ENCODE measurements at regions not wholly inside any gene's neighbourhood (a gene's known extent, or its start where the extent isn't known, plus 50 kb on each side); places are given as distances from the start of the nearest gene placed in this dataset.

- ATAC-seq, result no peak
- DNase-seq, result no peak
- Histone ChIP-seq H3K36me3 (ENCODE audit: control insufficient read depth, insufficient read depth, low read length) (no peaks in the 10 kb centered on the region), H3K4me3 (ENCODE audit: low read length) (no peak overlapping the region), H3K4me1 (ENCODE audit: control insufficient read depth, insufficient read depth, low read length) (no peaks in the 10 kb centered on the region), H3K27me3 (ENCODE audit: control insufficient read depth, insufficient read depth, low read length) (no peaks in the 10 kb centered on the region), H3K27ac (ENCODE audit: low read length) (no peak overlapping the region), H3K9me3 (ENCODE audit: control insufficient read depth, insufficient read depth, low read length) (no peaks in the 10 kb centered on the region)
- Mint-ChIP-seq H3K9me3 (peaks cover 2 to 3% of the 10 kb centered on the region in 2 donors), H3K4me3 (no peak overlapping the region), H3K27me3 (ENCODE audit: low read depth in 2 of 2) (peaks cover 0 to 8% of the 10 kb centered on the region in 2 donors), H3K4me1 (no peaks in the 10 kb centered on the region), H3K36me3 (no peaks in the 10 kb centered on the region), H3K27ac (no peak overlapping the region)
- intact Hi-C loops (cut with micrococcal nuclease), result no loop called here
- no peak for TF ChIP-seq CTCF (IDR thresholded peaks at IDR 0.05)
Observed at GRCh38 chrX:16222151-16222550, 54.9 kb downstream of the MAGEB17 start.

GRCh38 chrX:16223385-16223784 is 56.1 kb downstream of the MAGEB17 start:
- no peak for TF ChIP-seq CTCF (IDR thresholded peaks at IDR 0.05)
- Histone ChIP-seq H3K27me3 (ENCODE audit: control insufficient read depth, insufficient read depth, low read length) (no peaks in the 10 kb centered on the region), H3K4me1 (ENCODE audit: control insufficient read depth, insufficient read depth, low read length) (no peaks in the 10 kb centered on the region), H3K9me3 (ENCODE audit: control insufficient read depth, insufficient read depth, low read length) (no peaks in the 10 kb centered on the region), H3K27ac (ENCODE audit: low read length) (no peak overlapping the region), H3K4me3 (ENCODE audit: low read length) (no peak overlapping the region), H3K36me3 (ENCODE audit: control insufficient read depth, insufficient read depth, low read length) (no peaks in the 10 kb centered on the region)
- intact Hi-C loops (cut with micrococcal nuclease), result no loop called here
- H3K4me3 Mint-ChIP-seq, result no peak overlapping the region
- H3K4me1 Mint-ChIP-seq, result no peaks in the 10 kb centered on the region
- WGBS (ENCODE audit: insufficient coverage), result 100% methylated on average over 1 of the region's 1 CpG
- peaks cover 2 to 3% of the 10 kb centered on the region in 2 donors for H3K9me3 Mint-ChIP-seq
- no peaks in the 10 kb centered on the region for H3K36me3 Mint-ChIP-seq
- DNase-seq (no peak), ATAC-seq (no peak)
- H3K27ac Mint-ChIP-seq, result no peak overlapping the region
- H3K27me3 Mint-ChIP-seq (ENCODE audit: low read depth in 2 of 2), result peaks cover 0 to 13% of the 10 kb centered on the region in 2 donors

DNA sequence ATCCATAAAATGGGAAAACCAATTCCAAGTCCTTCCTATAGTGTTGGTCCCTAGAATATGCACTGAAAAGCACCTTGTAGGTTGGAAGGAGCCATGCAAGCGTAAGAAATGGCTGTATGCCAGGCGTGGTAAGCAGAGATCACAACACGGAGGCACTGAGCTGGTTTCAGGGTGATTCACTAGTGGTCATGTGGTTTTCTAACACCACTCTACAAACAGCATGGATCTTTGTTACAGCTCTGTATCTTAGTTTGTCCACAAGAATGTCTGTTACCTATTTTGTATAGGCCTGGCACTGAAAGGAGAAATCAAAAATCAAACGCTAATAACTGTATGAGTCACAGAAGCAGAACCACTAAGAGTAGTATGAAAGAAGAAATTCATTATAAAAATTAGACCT is 71.9 kb downstream of the MAGEB17 start:
- H3K4me3 Mint-ChIP-seq, result no peak overlapping the region
- DNase-seq (no peak), ATAC-seq (no peak)
- H3K9me3 Mint-ChIP-seq, result no peaks in the 10 kb centered on the region
- no peak for TF ChIP-seq CTCF (IDR thresholded peaks at IDR 0.05)
- Histone ChIP-seq H3K9me3 (ENCODE audit: control insufficient read depth, insufficient read depth, low read length) (no peaks in the 10 kb centered on the region), H3K27me3 (ENCODE audit: control insufficient read depth, insufficient read depth, low read length) (no peaks in the 10 kb centered on the region), H3K36me3 (ENCODE audit: control insufficient read depth, insufficient read depth, low read length) (no peaks in the 10 kb centered on the region), H3K4me3 (ENCODE audit: low read length) (no peak overlapping the region), H3K4me1 (ENCODE audit: control insufficient read depth, insufficient read depth, low read length) (no peaks in the 10 kb centered on the region), H3K27ac (ENCODE audit: low read length) (no peak overlapping the region)
- H3K4me1 Mint-ChIP-seq, result no peaks in the 10 kb centered on the region
- 74% methylated on average over 3 of the region's 4 CpGs for WGBS (ENCODE audit: insufficient coverage)
- intact Hi-C loops (cut with micrococcal nuclease), result no loop called here
- H3K27me3 Mint-ChIP-seq (ENCODE audit: low read depth in 2 of 2), result peaks cover 0 to 14% of the 10 kb centered on the region in 2 donors
- no peaks in the 10 kb centered on the region for H3K36me3 Mint-ChIP-seq
- no peak overlapping the region for H3K27ac Mint-ChIP-seq

GRCh38 chrX:16240231-16240905 is 73.1 kb downstream of the MAGEB17 start:
- no peak overlapping the region for H3K4me3 Mint-ChIP-seq
- no peak for TF ChIP-seq CTCF (IDR thresholded peaks at IDR 0.05)
- Histone ChIP-seq H3K9me3 (ENCODE audit: control insufficient read depth, insufficient read depth, low read length) (no peaks in the 10 kb centered on the region), H3K27ac (ENCODE audit: low read length) (no peak overlapping the region), H3K4me3 (ENCODE audit: low read length) (no peak overlapping the region), H3K4me1 (ENCODE audit: control insufficient read depth, insufficient read depth, low read length) (no peaks in the 10 kb centered on the region), H3K27me3 (ENCODE audit: control insufficient read depth, insufficient read depth, low read length) (no peaks in the 10 kb centered on the region), H3K36me3 (ENCODE audit: control insufficient read depth, insufficient read depth, low read length) (no peaks in the 10 kb centered on the region)
- no peak for DNase-seq
- H3K27me3 Mint-ChIP-seq (ENCODE audit: low read depth in 2 of 2), result peaks cover 0 to 14% of the 10 kb centered on the region in 2 donors
- H3K27ac Mint-ChIP-seq, result no peak overlapping the region
- no peaks in the 10 kb centered on the region for H3K4me1 Mint-ChIP-seq
- WGBS (ENCODE audit: insufficient coverage), result no CpG with 5 or more reads among the region's 2 CpGs
- no peaks in the 10 kb centered on the region for H3K9me3 Mint-ChIP-seq
- ATAC-seq, result no peak
- intact Hi-C loops (cut with micrococcal nuclease), result no loop called here
- no peaks in the 10 kb centered on the region for H3K36me3 Mint-ChIP-seq
